ENCODE measurements at regions not wholly inside any gene's neighbourhood (a gene's known extent, or its start where the extent isn't known, plus 50 kb on each side); places are given as distances from the start of the nearest gene placed in this dataset.
A peak's percentile ranks its signal among the peaks of the same experiment; 100 is the strongest.

DNA sequence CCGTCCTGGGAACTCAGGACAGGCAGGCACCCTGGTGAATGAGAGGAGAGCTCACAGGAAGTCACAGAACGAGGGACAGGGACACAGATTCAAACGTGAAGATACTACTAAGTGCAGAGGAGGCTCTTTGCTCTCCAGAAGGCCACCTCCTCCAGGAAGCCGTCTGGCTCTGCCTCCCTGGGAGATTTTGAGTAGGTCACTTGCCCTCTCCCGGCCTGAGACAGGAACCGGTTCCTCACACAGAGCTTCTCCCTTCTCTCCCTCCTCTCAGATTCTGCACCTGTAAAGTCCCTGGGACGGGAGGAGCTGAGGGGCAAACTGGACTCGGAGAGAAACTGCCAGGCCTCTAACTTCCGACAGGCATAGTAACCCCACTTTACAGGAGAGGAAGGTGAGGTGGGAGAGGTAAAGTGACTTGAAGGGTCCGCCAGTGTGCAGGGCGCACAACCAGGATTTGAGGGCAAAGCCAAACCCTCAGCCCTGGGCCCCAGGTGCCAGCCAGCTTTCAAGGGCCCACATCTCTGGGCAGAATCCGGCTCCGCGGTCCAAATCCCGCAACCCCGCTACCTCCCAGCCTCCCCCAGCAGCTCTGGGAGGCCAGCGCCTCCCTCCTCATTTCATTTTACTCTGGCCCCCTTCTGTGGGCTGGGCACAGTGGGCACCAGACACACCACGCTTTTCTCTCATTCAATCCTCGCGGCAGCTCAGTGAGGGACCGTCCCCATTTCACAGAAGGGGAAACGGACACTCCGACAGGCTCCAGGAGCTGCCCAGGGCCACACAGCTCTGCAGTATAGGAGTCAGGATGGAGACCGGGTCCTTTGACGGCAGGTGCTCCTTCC lies 150.2 kb downstream of the SMAD6 start:
- H3K4me3 Mint-ChIP-seq: peak overlapping the region in 1 of 4 donors; percentile 57

DNA sequence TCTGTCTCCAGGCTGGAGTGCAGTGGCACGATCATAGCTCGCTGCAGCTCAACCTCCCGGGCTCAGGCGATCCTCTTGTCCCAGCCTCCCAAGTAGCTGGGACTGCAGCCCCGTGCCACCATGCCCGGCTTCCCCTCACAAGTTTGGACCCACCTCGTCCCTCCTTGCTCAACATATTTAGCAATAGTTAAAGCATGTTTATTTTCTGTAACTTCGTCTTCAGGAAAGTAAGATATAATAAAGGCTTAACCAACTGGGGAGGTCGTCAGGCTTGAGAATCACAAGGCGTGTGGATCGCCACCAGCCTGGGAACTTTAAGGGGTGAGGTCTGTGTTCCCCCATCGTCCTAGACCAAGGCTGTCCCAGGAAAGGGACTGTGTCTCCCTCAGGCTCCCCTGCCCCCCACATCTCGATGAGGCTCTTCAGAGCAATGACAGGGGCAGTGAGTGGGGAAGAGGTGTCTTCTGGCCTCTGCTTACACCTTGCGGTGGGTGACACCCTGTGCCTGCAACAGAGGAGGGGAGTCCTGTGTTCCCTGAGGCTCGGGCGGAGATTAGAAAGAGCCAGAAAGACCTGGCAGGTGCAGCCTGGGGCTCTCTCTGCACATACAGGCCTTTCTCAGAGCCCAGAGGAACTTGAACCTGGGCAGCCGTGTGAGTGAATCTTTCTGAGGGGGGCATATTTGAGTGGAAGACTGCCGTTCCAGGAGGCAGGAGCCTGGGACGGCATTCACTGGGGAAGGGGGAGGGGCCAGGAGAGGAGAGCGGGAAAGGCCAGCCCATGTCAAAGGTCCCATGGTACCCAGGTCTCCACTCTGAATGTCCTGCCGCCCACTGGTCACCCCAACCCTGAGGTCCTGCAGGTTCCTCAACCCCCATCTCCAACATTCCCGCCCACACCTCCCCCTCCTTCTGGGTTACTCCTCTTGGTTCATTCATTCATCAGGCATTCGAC lies 152.3 kb downstream of the SMAD6 start:
- H3K27me3 Mint-ChIP-seq: peaks cover 6% of the 10 kb centered on the region
- H3K27ac Mint-ChIP-seq: no peak overlapping the region
- H3K4me1 Mint-ChIP-seq: peaks cover 4 to 9% (median 7%) of the 10 kb centered on the region in 3 donors
- H3K36me3 Mint-ChIP-seq: peaks cover 3% of the 10 kb centered on the region
- H3K9me3 Mint-ChIP-seq: no peaks in the 10 kb centered on the region
- no peak overlapping the region for H3K4me3 Mint-ChIP-seq

More for the DNA sequence above, 150.2 kb downstream of the SMAD6 start:
- no peaks in the 10 kb centered on the region for H3K9me3 Mint-ChIP-seq
- H3K27me3 Mint-ChIP-seq: peaks cover 5% of the 10 kb centered on the region
- H3K27ac Mint-ChIP-seq: peak overlapping the region in 1 of 3 donors; percentile 46
- H3K4me1 Mint-ChIP-seq: peaks cover 4 to 9% (median 7%) of the 10 kb centered on the region in 3 donors
- H3K36me3 Mint-ChIP-seq: peaks cover 3% of the 10 kb centered on the region

GRCh38 chr15:66855041-66855440 lies 153.0 kb downstream of the SMAD6 start:
- Mint-ChIP-seq H3K9me3 (no peaks in the 10 kb centered on the region), H3K4me3 (no peak overlapping the region), H3K27ac (no peak overlapping the region), H3K4me1 (peaks cover 4 to 9% (median 7%) of the 10 kb centered on the region in 3 donors), H3K36me3 (peaks cover 3% of the 10 kb centered on the region), H3K27me3 (peaks cover 6% of the 10 kb centered on the region)

- peaks cover 6% of the 10 kb centered on the region for H3K27me3 Mint-ChIP-seq
- H3K27ac Mint-ChIP-seq: no peak overlapping the region
- no peak overlapping the region for H3K4me3 Mint-ChIP-seq
These were observed 155.7 kb downstream of the SMAD6 start for GRCh38 chr15:66857694-66858093.

DNA sequence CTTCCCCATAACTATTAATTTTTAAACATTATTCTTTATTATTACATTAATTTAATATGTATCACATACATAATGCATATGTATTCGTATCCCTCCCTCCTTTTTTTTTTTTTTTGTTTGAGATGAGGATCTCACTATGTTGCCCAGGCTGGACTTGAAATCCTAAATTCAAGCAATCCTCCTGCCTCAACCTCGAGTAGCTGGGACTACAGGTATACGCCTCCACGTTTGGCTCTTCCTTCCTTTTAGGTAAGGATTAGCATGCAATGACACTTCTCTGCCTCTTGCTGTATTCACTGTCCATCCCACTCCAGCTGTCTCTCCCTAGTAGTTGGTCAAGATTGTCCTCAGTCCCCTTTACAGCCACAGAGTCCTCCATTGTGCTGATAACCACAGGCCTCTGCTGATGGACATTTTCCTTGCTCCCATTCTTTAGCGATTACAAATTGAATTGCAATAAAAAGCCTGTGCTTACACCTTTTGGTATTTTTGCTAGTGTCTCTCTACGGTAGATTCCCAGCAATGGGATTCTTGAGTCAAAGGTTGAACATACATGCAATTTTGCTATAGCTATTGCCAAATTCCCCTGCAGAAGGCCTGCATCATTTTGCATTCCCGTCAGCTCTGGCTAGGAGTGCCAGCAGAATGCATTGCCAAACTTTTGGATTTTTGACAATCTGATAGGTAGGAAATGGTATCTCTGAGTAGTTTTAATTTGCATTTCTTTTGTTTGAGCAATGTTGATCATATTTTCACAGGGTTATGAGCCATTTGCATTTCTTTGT lies 156.6 kb downstream of the SMAD6 start:
- Mint-ChIP-seq H3K27ac (no peak overlapping the region), H3K4me1 (peaks cover 10 to 16% (median 12%) of the 10 kb centered on the region in 3 donors), H3K4me3 (no peak overlapping the region), H3K9me3 (no peaks in the 10 kb centered on the region), H3K36me3 (peaks cover 2% of the 10 kb centered on the region), H3K27me3 (peaks cover 5% of the 10 kb centered on the region)

More at GRCh38 chr15:66857694-66858093, 155.7 kb downstream of the SMAD6 start:
- Mint-ChIP-seq H3K36me3 (peaks cover 2% of the 10 kb centered on the region), H3K9me3 (no peaks in the 10 kb centered on the region), H3K4me1 (peaks cover 1 to 7% (median 4%) of the 10 kb centered on the region in 3 donors)

GRCh38 chr15:66859688-66860253 lies 157.7 kb downstream of the SMAD6 start:
- H3K27ac Mint-ChIP-seq: no peak overlapping the region
- H3K4me3 Mint-ChIP-seq: peak overlapping the region in 1 of 4 donors; percentile 36
- H3K27me3 Mint-ChIP-seq: peaks cover 5% of the 10 kb centered on the region
- peaks cover 2% of the 10 kb centered on the region for H3K36me3 Mint-ChIP-seq
- no peaks in the 10 kb centered on the region for H3K9me3 Mint-ChIP-seq
- peaks cover 11 to 17% (median 14%) of the 10 kb centered on the region in 3 donors for H3K4me1 Mint-ChIP-seq

DNA sequence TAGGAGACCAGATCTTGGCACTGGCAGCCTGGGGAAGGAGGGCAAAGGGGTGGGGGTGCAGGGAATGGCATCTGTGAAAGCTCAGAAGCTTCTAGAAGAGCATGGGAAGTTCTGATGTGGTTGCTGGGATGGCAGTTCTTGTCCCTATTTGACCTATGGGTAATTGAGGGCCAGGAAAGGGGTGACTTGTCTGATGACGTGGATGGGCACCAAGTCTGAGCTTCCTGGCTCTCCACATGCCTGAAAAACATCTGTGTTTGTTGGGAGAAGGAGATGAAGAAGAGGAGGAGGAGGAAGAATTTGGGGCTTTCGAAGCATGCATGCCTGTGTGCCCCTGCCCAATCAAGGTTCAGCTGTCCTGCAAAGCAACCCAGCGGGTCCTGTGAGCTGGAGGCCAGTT lies 158.8 kb downstream of the SMAD6 start:
- H3K4me3 Mint-ChIP-seq: no peak overlapping the region
- peaks cover 5% of the 10 kb centered on the region for H3K27me3 Mint-ChIP-seq
- peaks cover 13 to 17% (median 17%) of the 10 kb centered on the region in 3 donors for H3K4me1 Mint-ChIP-seq
- no peak overlapping the region for H3K27ac Mint-ChIP-seq
- peaks cover 2% of the 10 kb centered on the region for H3K36me3 Mint-ChIP-seq
- H3K9me3 Mint-ChIP-seq: no peaks in the 10 kb centered on the region

DNA sequence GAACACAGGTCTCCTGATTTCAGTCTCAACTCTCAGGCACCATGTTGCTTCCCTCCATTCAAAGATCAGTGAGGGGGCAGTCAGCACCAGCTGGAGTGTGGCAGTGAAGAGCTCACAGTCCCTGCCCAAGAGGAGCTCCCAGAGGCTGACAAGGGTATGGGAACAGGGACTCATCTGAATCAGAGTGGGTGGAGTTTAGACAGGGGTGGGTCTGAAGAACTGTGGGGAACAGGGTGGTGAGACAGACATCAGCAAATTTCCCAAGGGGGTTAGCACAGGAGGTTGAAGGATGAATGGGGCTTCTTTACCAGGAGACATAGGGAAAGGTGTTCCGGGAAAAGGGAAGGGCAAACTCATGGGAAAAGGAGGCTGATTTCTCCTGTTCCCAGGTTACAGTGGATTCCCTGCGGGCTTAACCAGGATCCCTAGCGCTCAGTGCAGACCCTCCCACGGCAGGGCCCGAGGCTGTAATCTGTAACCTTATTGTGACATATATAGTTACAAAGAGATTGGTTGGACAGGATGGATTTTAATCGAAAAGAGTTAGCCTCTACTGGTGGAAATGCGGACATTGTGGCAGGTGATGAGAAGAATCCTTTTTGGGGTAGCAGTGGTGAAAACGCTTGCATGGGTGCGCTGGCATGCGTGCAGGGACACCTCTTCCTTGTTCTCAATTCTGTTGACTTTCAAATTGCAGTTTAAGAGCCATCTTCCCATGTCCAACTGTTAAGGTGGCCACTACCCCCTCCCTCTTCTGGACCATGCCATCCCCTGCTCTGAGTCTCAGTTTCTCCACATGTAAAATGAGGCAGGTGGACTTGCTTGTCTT lies 160.3 kb downstream of the SMAD6 start:
- Mint-ChIP-seq H3K36me3 (no peaks in the 10 kb centered on the region), H3K27ac (peak overlapping the region in 2 of 3 donors; percentile 73 to 80), H3K9me3 (no peaks in the 10 kb centered on the region), H3K4me3 (no peak overlapping the region), H3K27me3 (peaks cover under 1% of the 10 kb centered on the region), H3K4me1 (peaks cover 21 to 27% (median 27%) of the 10 kb centered on the region in 3 donors)

GRCh38 chr15:66862940-66863335 lies 160.9 kb downstream of the SMAD6 start:
- no peaks in the 10 kb centered on the region for H3K9me3 Mint-ChIP-seq
- peaks cover 21 to 29% (median 28%) of the 10 kb centered on the region in 3 donors for H3K4me1 Mint-ChIP-seq
- H3K36me3 Mint-ChIP-seq: no peaks in the 10 kb centered on the region
- peak overlapping the region; percentile 73 to 89 (median 80) for H3K27ac Mint-ChIP-seq
- peak overlapping the region in 1 of 4 donors; percentile 28 for H3K4me3 Mint-ChIP-seq
- no peaks in the 10 kb centered on the region for H3K27me3 Mint-ChIP-seq

DNA sequence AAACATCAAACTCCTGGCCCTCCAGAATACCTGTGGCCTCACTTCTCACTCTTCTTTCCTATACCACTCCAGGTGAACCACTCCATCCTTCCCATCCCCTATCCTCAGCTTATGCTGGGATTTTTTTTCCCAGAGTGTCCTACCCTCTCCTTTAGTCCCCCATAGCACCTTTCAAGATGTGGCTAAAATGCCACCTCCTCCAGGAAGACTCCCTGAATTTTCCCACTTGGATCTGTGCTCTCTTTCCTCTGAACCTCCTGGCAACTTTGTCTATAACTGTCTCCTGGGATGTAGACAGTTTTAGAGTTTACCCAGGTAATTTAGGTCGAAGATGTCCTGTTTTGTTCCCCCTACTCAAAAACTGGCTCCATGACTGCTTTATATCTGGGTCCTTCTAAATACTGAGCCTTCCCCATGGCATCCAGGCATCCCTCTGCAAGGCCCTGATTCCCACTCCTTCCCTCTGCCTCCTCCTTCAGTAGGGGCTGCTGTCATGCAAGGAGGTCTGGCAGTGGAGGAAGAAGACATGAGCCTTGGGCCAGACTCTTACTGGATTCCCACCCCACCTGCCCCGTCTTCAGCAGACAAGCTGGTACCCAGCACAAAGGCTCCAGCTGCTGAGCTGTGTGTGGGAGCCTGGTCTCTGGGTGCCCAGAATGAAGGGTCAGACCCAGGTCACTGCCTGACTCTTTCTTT lies 161.5 kb downstream of the SMAD6 start:
- Mint-ChIP-seq H3K4me3 (peak overlapping the region in 2 of 4 donors; percentile 28 to 71), H3K27ac (peak overlapping the region; percentile 73 to 89 (median 80)), H3K27me3 (no peaks in the 10 kb centered on the region), H3K4me1 (peaks cover 21 to 33% (median 30%) of the 10 kb centered on the region in 3 donors), H3K36me3 (no peaks in the 10 kb centered on the region), H3K9me3 (no peaks in the 10 kb centered on the region)

DNA sequence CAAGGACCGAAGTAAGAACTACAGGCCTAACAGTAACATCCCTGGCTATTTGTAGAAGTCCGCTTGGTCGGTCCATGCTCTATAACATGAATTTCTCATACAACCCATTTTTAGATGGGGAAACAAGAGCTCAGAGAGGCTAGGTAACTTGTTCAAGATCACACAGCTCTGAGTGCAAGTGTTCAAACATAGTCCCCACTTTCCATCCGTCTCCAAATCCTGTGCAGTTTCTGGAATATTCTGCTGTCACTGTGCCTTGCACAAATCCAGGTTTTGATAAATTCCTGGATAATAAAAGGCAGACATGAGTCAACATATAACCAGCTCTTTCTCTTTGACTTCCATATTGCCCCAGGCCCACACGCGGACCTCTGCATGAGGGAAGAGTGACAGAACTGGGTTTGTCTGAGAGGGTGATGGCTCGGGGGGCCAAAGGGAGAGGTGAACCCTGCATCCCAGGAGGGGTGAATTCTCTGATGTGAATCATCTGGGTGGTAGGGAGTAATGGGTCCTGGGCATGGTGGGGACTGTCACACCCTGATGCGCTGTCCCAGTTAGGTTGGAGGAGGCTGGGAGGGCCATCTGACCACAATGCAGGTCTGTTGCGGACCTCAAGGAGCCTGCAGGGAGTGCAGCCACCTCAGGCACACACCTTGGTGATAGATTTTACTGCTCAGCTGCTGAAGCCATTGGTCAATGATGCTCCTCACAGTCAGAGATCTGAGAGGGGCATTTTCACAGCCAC lies 162.2 kb downstream of the SMAD6 start:
- peak overlapping the region in 1 of 4 donors; percentile 73 for H3K4me3 Mint-ChIP-seq
- H3K27me3 Mint-ChIP-seq: no peaks in the 10 kb centered on the region
- peaks cover 21 to 33% (median 30%) of the 10 kb centered on the region in 3 donors for H3K4me1 Mint-ChIP-seq
- H3K36me3 Mint-ChIP-seq: no peaks in the 10 kb centered on the region
- peak overlapping the region; percentile 80 to 94 (median 88) for H3K27ac Mint-ChIP-seq
- no peaks in the 10 kb centered on the region for H3K9me3 Mint-ChIP-seq

GRCh38 chr15:66864871-66865281 lies 162.8 kb downstream of the SMAD6 start:
- H3K4me1 Mint-ChIP-seq: peaks cover 21 to 33% (median 30%) of the 10 kb centered on the region in 3 donors
- no peaks in the 10 kb centered on the region for H3K27me3 Mint-ChIP-seq
- peak overlapping the region in 1 of 4 donors; percentile 73 for H3K4me3 Mint-ChIP-seq
- no peaks in the 10 kb centered on the region for H3K36me3 Mint-ChIP-seq
- peak overlapping the region; percentile 67 to 94 (median 88) for H3K27ac Mint-ChIP-seq
- H3K9me3 Mint-ChIP-seq: no peaks in the 10 kb centered on the region

Data from IgD-negative memory B cell (primary cell).